ENCODE measurements at regions not wholly inside any gene's neighbourhood (a gene's known extent, or its start where the extent isn't known, plus 50 kb on each side); places are given as distances from the start of the nearest gene placed in this dataset.

DNA sequence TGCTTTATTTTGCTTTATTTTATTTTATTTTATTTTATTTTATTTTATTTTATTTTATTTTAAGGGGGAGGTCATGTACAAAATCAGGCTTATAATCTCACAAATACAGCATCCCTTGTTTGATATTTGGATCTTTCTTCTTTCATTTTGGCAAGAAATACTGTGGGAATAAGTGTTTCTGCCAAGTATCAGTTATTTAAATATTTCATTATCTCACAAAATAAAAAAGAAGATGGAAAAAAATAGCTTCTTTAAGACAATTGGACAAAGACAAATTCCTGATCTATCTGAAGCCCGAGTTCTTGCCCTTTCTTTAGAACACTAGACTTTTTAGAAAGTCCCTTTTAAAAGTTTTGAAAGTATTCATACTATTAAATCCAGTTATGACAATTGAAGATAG is 560.5 kb upstream of the ZEB2 start:
- H2BK15ac ChIP-seq (ENCODE audit: low read depth, poor library complexity, severe bottlenecking), result no peak overlapping the region
- no peaks in the 10 kb centered on the region for H3K27me3 ChIP-seq (ENCODE audit: control insufficient read depth in 1 of 2, insufficient read depth in 1 of 2, low read length in 2 of 2)
- no peaks in the 10 kb centered on the region for H3K4me1 ChIP-seq (ENCODE audit: control insufficient read depth, insufficient read depth, low read depth, low read length)
- H2BK5ac ChIP-seq (ENCODE audit: low read depth, low read length, poor library complexity, severe bottlenecking), result no peak overlapping the region
- no peak overlapping the region for H2AK5ac ChIP-seq (ENCODE audit: low read length, severe bottlenecking)
- H3K27ac ChIP-seq (ENCODE audit: low read length, poor library complexity, severe bottlenecking), result no peak overlapping the region
- H3K14ac ChIP-seq (ENCODE audit: low read length in 2 of 2), result no peak overlapping the region
- H3K4me2 ChIP-seq (ENCODE audit: low read length, poor library complexity, severe bottlenecking), result no peak overlapping the region
- no peak overlapping the region for H3K4me3 ChIP-seq (ENCODE audit: insufficient read depth in 1 of 2, low read depth in 1 of 2, low read length in 2 of 2)
- no peaks in the 10 kb centered on the region for H3K79me1 ChIP-seq (replicated peaks; ENCODE audit: low read length, poor library complexity, severe bottlenecking)
- H4K8ac ChIP-seq (ENCODE audit: low read length), result no peak overlapping the region
- no CpG with 5 or more reads among the region's 1 CpG for WGBS
- H4K91ac ChIP-seq (ENCODE audit: low read length), result no peak overlapping the region
- H2BK12ac ChIP-seq (ENCODE audit: low read length in 2 of 2), result no peak overlapping the region
- no peak overlapping the region for H3K18ac ChIP-seq (ENCODE audit: low read depth in 1 of 2, low read length in 2 of 2)
- no peak overlapping the region for H3K23ac ChIP-seq (ENCODE audit: low read length in 2 of 2)
- H3K36me3 ChIP-seq (ENCODE audit: control insufficient read depth in 1 of 2, insufficient read depth in 2 of 2, low read depth in 1 of 2, low read length in 2 of 2), result no peaks in the 10 kb centered on the region
- H2AFZ ChIP-seq (ENCODE audit: low read depth, low read length), result no peak overlapping the region
- H3K4ac ChIP-seq (ENCODE audit: low read depth in 1 of 2, low read length in 2 of 2), result no peak overlapping the region
- H3K9me3 ChIP-seq (ENCODE audit: control insufficient read depth, low read length), result no peaks in the 10 kb centered on the region
- no peak overlapping the region for H2BK120ac ChIP-seq (ENCODE audit: low read depth, low read length)
- H3K9ac ChIP-seq (ENCODE audit: low read length), result no peak overlapping the region
- DNase-seq, result no peak

DNA sequence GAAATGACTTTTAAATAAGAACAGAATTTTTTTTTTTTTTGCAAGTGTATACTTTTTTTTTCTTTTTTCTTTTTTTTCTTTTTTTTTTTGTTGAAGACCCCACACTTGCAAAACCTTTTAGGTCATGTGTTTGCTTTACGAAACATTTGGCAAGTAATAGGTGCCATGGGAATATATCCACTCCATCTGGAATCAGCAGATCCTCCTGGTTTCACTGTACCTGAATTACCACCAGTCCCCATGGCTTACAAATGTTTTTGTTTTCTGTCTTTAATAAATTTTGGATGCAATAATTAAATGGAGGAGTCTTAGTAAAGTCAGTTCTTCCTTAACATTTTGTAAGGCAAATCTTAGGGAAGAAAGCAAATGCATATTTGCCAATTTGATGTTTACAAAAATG is 559.7 kb upstream of the ZEB2 start:
- H3K14ac ChIP-seq (ENCODE audit: low read length in 2 of 2), result no peak overlapping the region
- H3K9ac ChIP-seq (ENCODE audit: low read length), result no peak overlapping the region
- H3K27ac ChIP-seq (ENCODE audit: low read length, poor library complexity, severe bottlenecking), result no peak overlapping the region
- no peak overlapping the region for H4K91ac ChIP-seq (ENCODE audit: low read length)
- no peak overlapping the region for H3K23ac ChIP-seq (ENCODE audit: low read length in 2 of 2)
- H2BK5ac ChIP-seq (ENCODE audit: low read depth, low read length, poor library complexity, severe bottlenecking), result no peak overlapping the region
- no peak overlapping the region for H2BK12ac ChIP-seq (ENCODE audit: low read length in 2 of 2)
- H2AFZ ChIP-seq (ENCODE audit: low read depth, low read length), result no peak overlapping the region
- H3K27me3 ChIP-seq (ENCODE audit: control insufficient read depth in 1 of 2, insufficient read depth in 1 of 2, low read length in 2 of 2), result no peaks in the 10 kb centered on the region
- H3K18ac ChIP-seq (ENCODE audit: low read depth in 1 of 2, low read length in 2 of 2), result no peak overlapping the region
- no peak for DNase-seq
- no peak overlapping the region for H3K4ac ChIP-seq (ENCODE audit: low read depth in 1 of 2, low read length in 2 of 2)
- no peak overlapping the region for H3K4me3 ChIP-seq (ENCODE audit: insufficient read depth in 1 of 2, low read depth in 1 of 2, low read length in 2 of 2)
- no peaks in the 10 kb centered on the region for H3K4me1 ChIP-seq (ENCODE audit: control insufficient read depth, insufficient read depth, low read depth, low read length)
- no peaks in the 10 kb centered on the region for H3K36me3 ChIP-seq (ENCODE audit: control insufficient read depth in 1 of 2, insufficient read depth in 2 of 2, low read depth in 1 of 2, low read length in 2 of 2)
- H3K9me3 ChIP-seq (ENCODE audit: control insufficient read depth, low read length), result no peaks in the 10 kb centered on the region
- H2AK5ac ChIP-seq (ENCODE audit: low read length, severe bottlenecking), result no peak overlapping the region
- H4K8ac ChIP-seq (ENCODE audit: low read length), result no peak overlapping the region
- no peak overlapping the region for H2BK15ac ChIP-seq (ENCODE audit: low read depth, poor library complexity, severe bottlenecking)
- no peaks in the 10 kb centered on the region for H3K79me1 ChIP-seq (replicated peaks; ENCODE audit: low read length, poor library complexity, severe bottlenecking)
- H3K4me2 ChIP-seq (ENCODE audit: low read length, poor library complexity, severe bottlenecking), result no peak overlapping the region
- WGBS, result 100% methylated on average over 1 of the region's 1 CpG
- no peak overlapping the region for H2BK120ac ChIP-seq (ENCODE audit: low read depth, low read length)

DNA sequence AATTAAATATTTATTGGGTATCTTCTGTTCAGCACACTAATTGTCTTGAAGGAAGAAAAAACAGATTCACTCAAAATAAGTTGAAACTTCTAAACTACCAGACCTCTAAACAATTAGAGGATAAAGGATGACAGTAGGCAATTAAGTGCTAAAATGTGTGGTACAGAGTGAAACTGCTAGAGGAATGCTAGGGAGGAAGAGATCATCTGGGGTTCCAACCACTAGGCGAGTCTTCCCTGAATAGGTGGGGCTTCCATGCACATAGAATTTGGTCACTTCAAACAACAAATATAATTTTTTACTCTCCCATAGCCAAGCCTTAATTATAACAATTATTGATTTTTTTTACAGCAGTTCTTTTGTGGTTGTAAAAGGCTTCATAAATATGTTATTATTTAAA is 559.0 kb upstream of the ZEB2 start:
- Histone ChIP-seq H3K4me1 (ENCODE audit: control insufficient read depth, insufficient read depth, low read depth, low read length) (no peaks in the 10 kb centered on the region), H3K27me3 (ENCODE audit: control insufficient read depth in 1 of 2, insufficient read depth in 1 of 2, low read length in 2 of 2) (no peaks in the 10 kb centered on the region), H3K14ac (ENCODE audit: low read length in 2 of 2) (no peak overlapping the region), H3K4me2 (ENCODE audit: low read length, poor library complexity, severe bottlenecking) (no peak overlapping the region), H3K9ac (ENCODE audit: low read length) (no peak overlapping the region), H2BK15ac (ENCODE audit: low read depth, poor library complexity, severe bottlenecking) (no peak overlapping the region), H2BK5ac (ENCODE audit: low read depth, low read length, poor library complexity, severe bottlenecking) (no peak overlapping the region), H4K8ac (ENCODE audit: low read length) (no peak overlapping the region), H3K4ac (ENCODE audit: low read depth in 1 of 2, low read length in 2 of 2) (no peak overlapping the region), H2AK5ac (ENCODE audit: low read length, severe bottlenecking) (no peak overlapping the region), H3K23ac (ENCODE audit: low read length in 2 of 2) (no peak overlapping the region), H2BK120ac (ENCODE audit: low read depth, low read length) (no peak overlapping the region), H4K91ac (ENCODE audit: low read length) (no peak overlapping the region), H3K18ac (ENCODE audit: low read depth in 1 of 2, low read length in 2 of 2) (no peak overlapping the region), H3K9me3 (ENCODE audit: control insufficient read depth, low read length) (no peaks in the 10 kb centered on the region), H3K36me3 (ENCODE audit: control insufficient read depth in 1 of 2, insufficient read depth in 2 of 2, low read depth in 1 of 2, low read length in 2 of 2) (no peaks in the 10 kb centered on the region), H3K4me3 (ENCODE audit: insufficient read depth in 1 of 2, low read depth in 1 of 2, low read length in 2 of 2) (no peak overlapping the region), H3K79me1 (replicated peaks; ENCODE audit: low read length, poor library complexity, severe bottlenecking) (no peaks in the 10 kb centered on the region), H2AFZ (ENCODE audit: low read depth, low read length) (no peak overlapping the region), H2BK12ac (ENCODE audit: low read length in 2 of 2) (no peak overlapping the region), H3K27ac (ENCODE audit: low read length, poor library complexity, severe bottlenecking) (no peak overlapping the region)
- no peak for DNase-seq
- WGBS, result no CpG with 5 or more reads among the region's 1 CpG

GRCh38 chr2:145076085-145076484 is 556.2 kb upstream of the ZEB2 start:
- 86% methylated on average over 1 of the region's 1 CpG for WGBS
- Histone ChIP-seq H3K18ac (ENCODE audit: low read depth in 1 of 2, low read length in 2 of 2) (no peak overlapping the region), H3K27ac (ENCODE audit: low read length, poor library complexity, severe bottlenecking) (no peak overlapping the region), H2BK12ac (ENCODE audit: low read length in 2 of 2) (no peak overlapping the region), H2BK120ac (ENCODE audit: low read depth, low read length) (no peak overlapping the region), H3K79me1 (replicated peaks; ENCODE audit: low read length, poor library complexity, severe bottlenecking) (no peaks in the 10 kb centered on the region), H3K4me3 (ENCODE audit: insufficient read depth in 1 of 2, low read depth in 1 of 2, low read length in 2 of 2) (no peak overlapping the region), H3K9ac (ENCODE audit: low read length) (no peak overlapping the region), H2BK15ac (ENCODE audit: low read depth, poor library complexity, severe bottlenecking) (no peak overlapping the region), H3K23ac (ENCODE audit: low read length in 2 of 2) (no peak overlapping the region), H3K9me3 (ENCODE audit: control insufficient read depth, low read length) (no peaks in the 10 kb centered on the region), H3K4ac (ENCODE audit: low read depth in 1 of 2, low read length in 2 of 2) (no peak overlapping the region), H3K4me2 (ENCODE audit: low read length, poor library complexity, severe bottlenecking) (no peak overlapping the region), H2BK5ac (ENCODE audit: low read depth, low read length, poor library complexity, severe bottlenecking) (no peak overlapping the region), H4K91ac (ENCODE audit: low read length) (no peak overlapping the region), H3K27me3 (ENCODE audit: control insufficient read depth in 1 of 2, insufficient read depth in 1 of 2, low read length in 2 of 2) (no peaks in the 10 kb centered on the region), H2AK5ac (ENCODE audit: low read length, severe bottlenecking) (no peak overlapping the region), H4K8ac (ENCODE audit: low read length) (no peak overlapping the region), H3K14ac (ENCODE audit: low read length in 2 of 2) (no peak overlapping the region), H2AFZ (ENCODE audit: low read depth, low read length) (no peak overlapping the region), H3K4me1 (ENCODE audit: control insufficient read depth, insufficient read depth, low read depth, low read length) (no peaks in the 10 kb centered on the region), H3K36me3 (ENCODE audit: control insufficient read depth in 1 of 2, insufficient read depth in 2 of 2, low read depth in 1 of 2, low read length in 2 of 2) (no peaks in the 10 kb centered on the region)
- DNase-seq, result no peak
